ENCODE measurements at regions not wholly inside any gene's neighbourhood (a gene's known extent, or its start where the extent isn't known, plus 50 kb on each side); places are given as distances from the start of the nearest gene placed in this dataset.

DNA sequence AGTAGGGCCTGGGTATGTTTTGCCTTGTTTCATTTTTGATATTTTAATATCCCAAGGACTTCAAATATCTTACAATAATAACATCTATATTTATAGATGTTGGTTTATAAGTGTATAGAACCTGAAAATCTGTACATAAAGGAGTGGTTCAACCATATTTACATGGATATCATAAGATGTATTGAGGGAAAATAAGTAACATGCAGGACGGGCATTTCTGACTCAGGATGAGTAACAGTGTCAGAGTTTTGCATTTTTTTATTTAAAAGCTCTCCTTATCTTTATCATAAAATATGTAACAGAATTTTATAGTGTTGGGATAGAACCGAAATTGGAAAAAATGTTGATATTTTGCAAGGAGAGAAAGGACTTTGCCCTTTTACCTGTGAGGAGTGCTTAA is 1438.7 kb downstream of the REEP3 start:
- no peak for TF ChIP-seq CTCF (conservative IDR thresholded peaks at IDR 0.05; ENCODE audit: low read depth, low read length)
- DNase-seq (ENCODE audit: low read depth), result no peak

DNA sequence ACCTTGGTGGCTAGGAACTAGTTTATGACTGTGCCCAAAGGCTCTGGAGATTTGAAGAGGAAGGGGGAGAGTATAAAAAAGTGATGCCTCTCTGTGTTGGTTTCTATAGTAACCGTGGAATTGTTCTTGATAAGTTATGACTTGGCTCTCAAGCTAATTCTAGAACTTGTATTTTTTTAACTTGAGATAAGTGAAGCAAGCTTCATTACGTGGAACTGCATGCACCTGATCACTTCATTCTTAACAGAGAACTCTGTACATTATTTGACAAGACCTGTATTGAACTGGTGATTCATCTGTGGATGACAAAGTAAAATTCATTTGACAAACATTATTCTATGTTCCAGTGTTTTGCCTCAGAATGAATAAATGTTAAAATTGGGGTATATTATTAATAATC is 1452.2 kb downstream of the REEP3 start:
- TF ChIP-seq CTCF (conservative IDR thresholded peaks at IDR 0.05; ENCODE audit: low read depth, low read length), result no peak
- DNase-seq (ENCODE audit: low read depth), result no peak
- no peak overlapping the region for H3K4me3 ChIP-seq (ENCODE audit: low read depth, low read length)

More for the DNA sequence above, 1438.7 kb downstream of the REEP3 start:
- no peak overlapping the region for H3K4me3 ChIP-seq (ENCODE audit: low read depth, low read length)

DNA sequence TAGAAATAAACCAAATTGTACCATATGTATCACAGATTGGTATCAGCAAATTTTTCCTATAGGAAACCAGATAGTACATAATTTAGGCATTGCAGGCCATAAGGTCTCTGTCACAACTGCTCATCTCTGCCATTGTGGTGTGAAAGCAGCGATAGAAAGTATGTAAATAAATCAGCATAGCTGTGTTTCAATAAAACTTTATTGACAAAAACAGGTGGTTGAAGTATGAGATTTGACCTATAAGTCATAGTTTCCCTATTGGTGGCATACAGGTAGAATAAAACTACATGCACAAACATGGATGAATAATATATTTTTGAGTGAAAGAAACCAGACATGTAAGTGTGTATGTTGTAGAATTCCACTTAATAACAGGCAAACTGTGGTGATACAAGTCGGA is 1454.9 kb downstream of the REEP3 start:
- no peak overlapping the region for H3K4me3 ChIP-seq (ENCODE audit: low read depth, low read length)
- TF ChIP-seq CTCF (conservative IDR thresholded peaks at IDR 0.05; ENCODE audit: low read depth, low read length), result no peak

DNA sequence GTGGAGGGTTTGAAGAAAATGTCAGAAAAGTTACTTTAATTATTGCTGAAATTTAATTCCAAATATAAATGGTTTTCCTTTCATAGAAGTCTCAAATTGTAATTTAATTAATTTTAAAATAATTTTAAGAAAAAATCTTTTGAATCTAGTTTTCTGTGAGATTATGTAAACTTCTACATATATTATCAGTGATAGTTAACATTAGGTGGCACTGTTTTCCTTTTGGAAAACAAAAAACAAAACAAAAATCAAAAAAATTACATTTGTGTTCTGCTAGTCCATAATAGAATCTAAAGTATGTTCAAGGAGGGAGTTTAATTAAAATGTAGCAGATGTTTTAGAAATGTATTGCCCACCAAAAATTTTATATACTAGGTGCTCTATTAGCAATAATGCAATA is 1456.7 kb downstream of the REEP3 start:
- TF ChIP-seq CTCF (conservative IDR thresholded peaks at IDR 0.05; ENCODE audit: low read depth, low read length), result no peak
- DNase-seq (ENCODE audit: low read depth), result no peak

More for the DNA sequence above, 1454.9 kb downstream of the REEP3 start:
- no peak for DNase-seq (ENCODE audit: low read depth)

DNA sequence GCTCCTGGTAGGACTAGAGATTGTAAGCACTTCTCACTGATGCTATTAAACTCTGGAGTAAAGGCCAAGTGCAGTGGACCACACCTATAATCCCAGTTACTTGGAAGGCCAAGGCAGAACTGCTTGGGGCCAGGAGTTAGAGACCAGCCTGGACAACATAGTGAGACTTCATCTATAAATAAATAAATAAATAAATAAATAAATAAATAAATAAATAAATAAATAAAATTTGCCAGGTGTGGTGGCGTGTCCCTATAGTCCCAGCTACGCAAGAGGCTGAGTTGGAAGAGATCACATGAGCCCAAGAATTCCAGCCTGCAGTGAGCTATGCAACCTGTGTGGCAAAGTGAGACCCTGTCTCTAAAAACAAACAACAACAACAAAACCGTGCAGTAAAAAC is 1475.7 kb downstream of the REEP3 start:
- DNase-seq (ENCODE audit: low read depth), result no peak
- TF ChIP-seq CTCF (conservative IDR thresholded peaks at IDR 0.05; ENCODE audit: low read depth, low read length), result no peak

More for the DNA sequence above, 1456.7 kb downstream of the REEP3 start:
- H3K4me3 ChIP-seq (ENCODE audit: low read depth, low read length), result no peak overlapping the region

GRCh38 chr10:65010845-65011244 is 1489.6 kb downstream of the REEP3 start:
- no peak for DNase-seq (ENCODE audit: low read depth)

More for the DNA sequence above, 1475.7 kb downstream of the REEP3 start:
- H3K4me3 ChIP-seq (ENCODE audit: low read depth, low read length), result no peak overlapping the region

More at GRCh38 chr10:65010845-65011244, 1489.6 kb downstream of the REEP3 start:
- TF ChIP-seq CTCF (conservative IDR thresholded peaks at IDR 0.05; ENCODE audit: low read depth, low read length), result no peak
- no peak overlapping the region for H3K4me3 ChIP-seq (ENCODE audit: low read depth, low read length)

Measured in epithelial cell of proximal tubule (primary cell).